Heart left ventricle (tissue), 13 donors: ENCODE measurements at regions not wholly inside any gene's neighbourhood (a gene's known extent, or its start where the extent isn't known, plus 50 kb on each side); places are given as distances from the start of the nearest gene placed in this dataset.

Source experiments
- CTCF ChIP-seq, 12 donors: fragments of 200-600 bp; sonication (generic) in 4 of 12; IDR thresholded peaks; one replicate each; pipeline versions ENCODE4 v1.5.0 to v1.8.0; 2018 to 2022; ENCODE audit warnings: antibody characterized with exemption in 12 of 12, mild to moderate bottlenecking in 5 of 12
- POLR2A ChIP-seq, 2 donors: fragments of 450-650 bp; IDR thresholded peaks; one replicate each; pipeline ENCODE4 v1.6.1; 2017; ENCODE audit warnings: antibody characterized with exemption in 2 of 2, mild to moderate bottlenecking in 2 of 2, moderate library complexity in 2 of 2
- donor health status: ischemic (EF 13 %, LVEDD 7.1; RV severe dilation, severe dysfunction).
- donor health status: DM: no; HTN: yes; CAD: no.
- donor health status: DM: no; HTN: no; CAD: no.
- donor health status: ischemic (EF 25% LVEDD 6.9; RV normal size, moderate dysfunction).
- donor health status: ischemic (EF 25% LVEDD 5.7; RV mildly dilated, moderate dysfunction).
- donor health status: ischemic (EF 35%, LVEDD 5.7; RV mildly dilated, moderate dysfunction).
- donor health status: nonischemic (EF 11% LVEDD 7.7; RV severe dilation, severe dysfunction).
- donor health status: DM: yes; HTN: yes; CAD: no.
- donor health status: PGD.
- donor health status: ischemic (EF 29% LVEDD 5.4; RV normal size, mild dysfunction).
- donor health status: nonischemic (EF 23%, LVEDD 6.1; RV moderate dilation, normal function).

- TF ChIP-seq CTCF (IDR thresholded peaks at IDR 0.05) (no peak), POLR2A (IDR thresholded peaks at IDR 0.05) (no peak)
Measured at GRCh38 chr11:95293116-95293515, 62.1 kb upstream of the SESN3 start.
